ENCODE measurements at regions not wholly inside any gene's neighbourhood (a gene's known extent, or its start where the extent isn't known, plus 50 kb on each side); places are given as distances from the start of the nearest gene placed in this dataset.

- Histone ChIP-seq H3K9me3 (no peaks in the 10 kb centered on the region), H3K27me3 (no peaks in the 10 kb centered on the region), H3K4me1 (no peaks in the 10 kb centered on the region), H3K27ac (no peak overlapping the region), H3K36me3 (no peaks in the 10 kb centered on the region), H3K4me3 (no peak overlapping the region)
- DNase-seq: no peak
- intact Hi-C loops (cut with DNase I; ENCODE audit: low total_unique reads): no loop called here
- 65 to 88% methylated on average over 1 of the region's 1 CpG for WGBS, 2 donors (ENCODE audit: low coverage in 1 of 2)
- no peak for TF ChIP-seq EP300 (IDR thresholded peaks at IDR 0.05; ENCODE audit: low read depth)
- no peak for TF ChIP-seq POLR2A (IDR thresholded peaks at IDR 0.05)
- TF ChIP-seq CTCF (IDR thresholded peaks at IDR 0.05): no peak
- TF ChIP-seq POLR2AphosphoS5 (IDR thresholded peaks at IDR 0.05): no peak
- in situ Hi-C loops (cut with MboI; ENCODE audit: low pct_ligation_motif_present in 1 of 4, low pct_unique_long_range_greater_than_20kb in 1 of 4, low sequenced_read_pairs in 3 of 4): no loop called here
Observed at GRCh38 chr4:133618963-133619362, 469.9 kb downstream of the PCDH10 start.

GRCh38 chr4:133600008-133600407 lies 450.9 kb downstream of the PCDH10 start:
- WGBS, 2 donors (ENCODE audit: low coverage in 1 of 2): 58% methylated on average over 2 of the region's 2 CpGs; no CpG with 5 or more reads in 1 of the 2 donors

GRCh38 chr4:133598779-133599178 lies 449.7 kb downstream of the PCDH10 start:
- 47 to 51% methylated on average over 6 of the region's 6 CpGs for WGBS, 2 donors (ENCODE audit: low coverage in 1 of 2)
- no peaks in the 10 kb centered on the region for H3K9me3 ChIP-seq
- intact Hi-C loops (cut with DNase I; ENCODE audit: low total_unique reads): no loop called here
- H3K27me3 ChIP-seq: no peaks in the 10 kb centered on the region
- no peaks in the 10 kb centered on the region for H3K4me1 ChIP-seq
- H3K36me3 ChIP-seq: no peaks in the 10 kb centered on the region
- no peak for DNase-seq
- in situ Hi-C loops (cut with MboI; ENCODE audit: low pct_ligation_motif_present in 1 of 4, low pct_unique_long_range_greater_than_20kb in 1 of 4, low sequenced_read_pairs in 3 of 4): no loop called here
- H3K27ac ChIP-seq: no peak overlapping the region
- no peak overlapping the region for H3K4me3 ChIP-seq
- TF ChIP-seq POLR2AphosphoS5 (IDR thresholded peaks at IDR 0.05) (no peak), POLR2A (IDR thresholded peaks at IDR 0.05) (no peak), EP300 (IDR thresholded peaks at IDR 0.05; ENCODE audit: low read depth) (no peak), CTCF (IDR thresholded peaks at IDR 0.05) (no peak)

More at GRCh38 chr4:133600008-133600407, 450.9 kb downstream of the PCDH10 start:
- no peak for TF ChIP-seq EP300 (IDR thresholded peaks at IDR 0.05; ENCODE audit: low read depth)
- TF ChIP-seq POLR2AphosphoS5 (IDR thresholded peaks at IDR 0.05): no peak
- TF ChIP-seq POLR2A (IDR thresholded peaks at IDR 0.05): no peak
- no peak for TF ChIP-seq CTCF (IDR thresholded peaks at IDR 0.05)
- no peak for DNase-seq
- Histone ChIP-seq H3K36me3 (no peaks in the 10 kb centered on the region), H3K4me1 (no peaks in the 10 kb centered on the region), H3K27ac (no peak overlapping the region), H3K27me3 (no peaks in the 10 kb centered on the region), H3K9me3 (no peaks in the 10 kb centered on the region), H3K4me3 (no peak overlapping the region)
- intact Hi-C loops (cut with DNase I; ENCODE audit: low total_unique reads) (no loop called here), in situ Hi-C loops (cut with MboI; ENCODE audit: low pct_ligation_motif_present in 1 of 4, low pct_unique_long_range_greater_than_20kb in 1 of 4, low sequenced_read_pairs in 3 of 4) (no loop called here)

- Histone ChIP-seq H3K9me3 (no peaks in the 10 kb centered on the region), H3K27ac (no peak overlapping the region), H3K4me1 (no peaks in the 10 kb centered on the region), H3K4me3 (no peak overlapping the region), H3K36me3 (no peaks in the 10 kb centered on the region), H3K27me3 (no peaks in the 10 kb centered on the region)
- DNase-seq: no peak
- no peak for TF ChIP-seq EP300 (IDR thresholded peaks at IDR 0.05; ENCODE audit: low read depth)
- TF ChIP-seq POLR2A (IDR thresholded peaks at IDR 0.05): no peak
- no peak for TF ChIP-seq CTCF (IDR thresholded peaks at IDR 0.05)
- no peak for TF ChIP-seq POLR2AphosphoS5 (IDR thresholded peaks at IDR 0.05)
- in situ Hi-C loops (cut with MboI; ENCODE audit: low pct_ligation_motif_present in 1 of 4, low pct_unique_long_range_greater_than_20kb in 1 of 4, low sequenced_read_pairs in 3 of 4) (no loop called here), intact Hi-C loops (cut with DNase I; ENCODE audit: low total_unique reads) (no loop called here)
- 87 to 98% methylated on average over 1 of the region's 1 CpG for WGBS, 2 donors (ENCODE audit: low coverage in 1 of 2)
Observed at GRCh38 chr4:133597251-133597650, 448.2 kb downstream of the PCDH10 start.
